ENCODE measurements at regions not wholly inside any gene's neighbourhood (a gene's known extent, or its start where the extent isn't known, plus 50 kb on each side); places are given as distances from the start of the nearest gene placed in this dataset.

DNA sequence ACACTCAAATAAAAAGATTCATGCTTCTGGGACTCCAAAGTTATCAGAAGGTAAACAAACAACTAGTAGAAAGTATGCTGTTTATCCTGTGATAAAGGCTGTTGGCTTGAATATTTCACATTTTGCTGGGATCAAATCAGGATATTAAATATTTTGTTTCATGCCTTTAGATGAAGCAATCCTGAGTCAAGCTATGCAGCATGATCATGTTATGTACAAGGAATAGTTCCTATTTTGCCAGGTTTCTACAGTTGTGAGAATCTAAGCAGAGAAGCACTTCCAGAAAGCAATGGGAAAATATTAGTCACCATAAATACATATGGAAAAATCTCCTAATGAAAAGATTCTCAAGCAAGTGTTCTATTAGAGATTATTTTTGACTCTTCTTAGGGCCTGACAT is 262.8 kb upstream of the PCDH15 start:
- ChIA-PET CTCF (no interaction called here), POLR2A (no interaction called here)

DNA sequence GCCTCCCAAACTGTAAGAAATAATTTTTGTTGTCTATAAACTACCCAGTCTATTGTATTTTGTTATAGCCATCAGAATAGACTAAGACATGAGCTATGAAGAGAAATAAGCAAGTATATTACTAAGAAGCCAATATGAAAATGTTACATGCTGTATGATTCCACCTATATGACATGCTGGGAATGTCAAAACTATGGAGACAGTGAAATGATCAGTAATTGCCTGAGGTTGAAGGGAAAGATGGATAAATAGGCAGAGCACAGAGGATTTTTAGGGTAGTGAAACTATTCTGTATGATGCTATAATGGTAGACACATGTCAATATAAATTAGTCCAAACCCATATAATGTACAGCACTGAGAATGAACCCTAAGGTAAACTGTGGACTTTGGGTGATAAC is 261.3 kb upstream of the PCDH15 start:
- CTCF ChIA-PET = no interaction called here
- POLR2A ChIA-PET = no interaction called here

DNA sequence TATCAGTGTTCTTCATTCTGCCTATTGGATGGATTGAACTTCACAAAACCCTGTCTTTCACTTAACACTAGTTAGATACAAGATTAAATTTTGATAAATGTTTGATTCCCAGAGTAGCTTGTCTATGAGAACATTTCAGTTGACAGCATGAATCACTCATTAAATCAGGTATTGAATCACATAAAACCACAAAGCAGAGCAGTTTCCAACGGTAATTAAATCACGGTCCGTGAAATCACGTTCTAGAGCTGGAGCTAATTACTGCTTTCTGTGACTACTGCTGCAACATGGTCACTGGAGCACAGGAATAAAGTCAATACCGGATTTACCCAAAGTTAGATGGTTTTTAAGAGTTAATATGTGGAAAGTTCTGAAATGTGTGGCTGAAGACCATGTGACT is 257.8 kb upstream of the PCDH15 start:
- ChIA-PET CTCF (no interaction called here), POLR2A (no interaction called here)

DNA sequence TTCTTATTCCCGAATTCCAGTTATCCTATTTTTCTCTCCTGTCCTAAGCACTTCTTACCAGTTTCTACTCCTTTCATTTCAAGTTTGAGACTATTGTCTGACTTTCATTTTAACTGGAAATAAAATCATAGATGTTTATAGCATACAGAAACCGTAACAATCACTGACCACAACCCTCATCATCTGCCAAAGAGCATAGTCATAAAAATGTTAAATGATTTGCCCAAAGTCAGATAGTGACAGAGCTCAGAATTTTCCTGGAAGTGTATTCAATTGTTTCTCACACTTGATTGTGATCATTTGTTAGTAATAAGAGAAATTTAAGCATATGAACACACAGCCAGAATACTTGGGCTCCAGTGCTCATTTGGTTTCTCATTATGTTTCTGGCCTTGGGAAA is 250.5 kb upstream of the PCDH15 start:
- ChIA-PET CTCF (no interaction called here), POLR2A (no interaction called here)

DNA sequence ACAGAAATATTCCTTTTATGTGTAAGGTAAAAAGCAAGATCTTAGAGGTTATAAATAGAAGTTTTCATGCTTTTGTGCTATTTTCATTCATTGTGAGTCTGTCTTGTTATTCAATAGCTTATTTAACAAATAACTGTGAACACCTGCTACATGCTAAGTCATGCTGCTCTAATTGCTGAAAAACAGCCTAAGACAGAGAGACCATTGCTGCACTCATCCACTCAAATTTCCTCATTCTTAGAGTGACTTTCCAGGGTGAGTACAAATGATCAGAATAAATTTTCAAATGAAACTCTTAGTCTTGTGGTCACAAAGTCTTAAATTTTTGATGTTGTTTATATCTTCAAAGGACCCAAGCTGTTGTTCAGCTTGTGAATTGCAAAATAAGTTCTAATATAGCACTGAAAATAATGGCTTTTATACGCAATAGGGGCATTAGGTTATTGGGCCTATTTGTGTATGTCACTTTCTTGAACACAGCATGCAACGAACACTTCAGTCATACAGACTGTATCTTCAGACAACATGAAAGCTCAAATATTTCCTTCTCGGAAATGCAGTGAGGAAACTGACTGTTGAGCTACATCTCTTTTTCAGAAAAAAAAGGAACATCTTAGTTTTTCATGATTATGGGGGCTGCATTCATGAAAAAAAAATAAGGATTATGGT is 247.9 kb upstream of the PCDH15 start:
- CTCF ChIA-PET = no interaction called here
- POLR2A ChIA-PET = no interaction called here

- ChIA-PET POLR2A (no interaction called here), CTCF (no interaction called here)
These were observed 242.5 kb upstream of the PCDH15 start for GRCh38 chr10:55043540-55043939.

DNA sequence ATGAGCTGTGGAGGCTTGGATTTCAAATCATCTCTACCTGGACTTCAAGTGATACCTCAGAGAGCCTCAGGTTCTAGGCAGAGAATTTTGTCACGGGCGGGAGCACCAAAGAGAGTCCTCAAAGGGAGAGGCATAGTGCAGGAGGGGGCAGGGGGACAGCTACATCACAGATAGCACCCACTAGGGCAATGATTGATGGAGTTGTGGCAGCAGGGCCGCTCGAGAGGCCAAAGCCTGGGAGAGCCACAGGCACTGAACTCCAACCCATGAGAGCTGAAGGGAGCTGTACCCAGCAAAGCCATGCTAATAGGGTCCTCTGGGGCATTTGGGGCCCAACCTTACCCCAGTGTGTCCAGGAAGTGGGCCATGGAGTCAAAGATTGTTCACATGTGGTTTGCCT is 232.0 kb upstream of the PCDH15 start:
- POLR2A ChIA-PET = no interaction called here

GRCh38 chr10:55024713-55025112 is 223.7 kb upstream of the PCDH15 start:
- CTCF ChIA-PET = no interaction called here
- POLR2A ChIA-PET = no interaction called here

More for the DNA sequence above, 232.0 kb upstream of the PCDH15 start:
- CTCF ChIA-PET = no interaction called here

- ChIA-PET CTCF (no interaction called here), POLR2A (no interaction called here)
These were observed 218.4 kb upstream of the PCDH15 start for GRCh38 chr10:55019439-55019838.

DNA sequence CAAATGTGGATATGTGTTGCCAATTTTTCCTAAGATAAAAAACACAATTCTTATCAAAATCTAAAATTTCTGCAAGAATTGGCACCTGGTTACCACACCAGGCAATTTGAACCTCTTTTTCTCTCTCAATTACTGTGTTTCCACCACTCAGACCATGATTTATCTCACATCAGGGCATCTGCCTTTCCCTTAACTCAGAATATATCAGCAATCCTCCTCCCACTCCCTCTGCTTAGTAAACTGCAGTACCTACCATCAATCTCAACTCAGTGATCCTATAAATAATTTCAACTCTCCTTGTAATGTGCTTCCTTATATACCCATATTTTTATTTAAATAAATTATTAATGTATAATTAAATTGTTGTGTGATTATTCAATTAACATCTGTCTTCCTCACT is 212.3 kb upstream of the PCDH15 start:
- CTCF ChIA-PET = no interaction called here

GRCh38 chr10:55002420-55002819 is 201.4 kb upstream of the PCDH15 start:
- CTCF ChIA-PET = no interaction called here
- POLR2A ChIA-PET = no interaction called here

More for the DNA sequence above, 212.3 kb upstream of the PCDH15 start:
- POLR2A ChIA-PET = no interaction called here

DNA sequence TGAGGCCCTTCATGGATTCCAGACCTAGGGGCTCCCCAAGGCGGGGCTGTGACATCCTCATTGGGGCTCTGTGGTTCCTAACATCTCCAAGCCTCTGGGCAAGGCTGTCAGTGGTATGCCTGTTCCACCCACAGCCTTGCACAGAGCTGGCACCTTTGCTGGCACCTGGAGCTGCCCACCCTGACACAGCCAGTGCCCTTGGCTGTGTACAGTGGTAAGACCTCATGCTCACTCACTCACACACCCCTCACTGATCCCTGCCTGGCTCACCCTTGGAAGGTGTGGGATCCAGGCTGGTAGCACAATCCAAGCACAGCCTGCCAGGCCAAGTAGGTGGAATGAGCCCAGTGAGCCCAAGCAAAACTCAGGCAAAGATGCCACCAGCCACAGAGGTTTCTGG is 200.4 kb upstream of the PCDH15 start:
- POLR2A ChIA-PET = no interaction called here
- CTCF ChIA-PET = no interaction called here

DNA sequence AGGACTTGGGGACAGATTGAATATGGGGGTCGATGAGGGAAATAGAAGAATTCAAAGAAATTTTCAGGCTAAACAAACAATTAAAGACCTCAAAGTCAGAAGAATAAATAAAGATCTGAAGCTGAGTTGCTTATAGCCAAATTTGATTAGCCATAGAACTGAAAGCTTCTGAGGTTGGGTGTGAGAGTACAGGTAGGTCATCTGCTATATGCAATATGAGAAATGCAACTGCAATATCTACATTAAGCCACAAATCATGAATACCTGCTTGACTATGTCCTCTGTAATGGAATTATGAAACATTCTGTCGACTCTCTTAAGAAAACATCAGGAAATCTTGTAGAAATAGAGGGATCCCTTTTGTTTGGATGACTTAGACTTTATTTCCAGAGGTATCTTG is 192.1 kb upstream of the PCDH15 start:
- POLR2A ChIA-PET = no interaction called here

GRCh38 chr10:54985732-54986131 is 184.7 kb upstream of the PCDH15 start:
- ChIA-PET POLR2A (no interaction called here), CTCF (no interaction called here)

More for the DNA sequence above, 192.1 kb upstream of the PCDH15 start:
- CTCF ChIA-PET = no interaction called here

DNA sequence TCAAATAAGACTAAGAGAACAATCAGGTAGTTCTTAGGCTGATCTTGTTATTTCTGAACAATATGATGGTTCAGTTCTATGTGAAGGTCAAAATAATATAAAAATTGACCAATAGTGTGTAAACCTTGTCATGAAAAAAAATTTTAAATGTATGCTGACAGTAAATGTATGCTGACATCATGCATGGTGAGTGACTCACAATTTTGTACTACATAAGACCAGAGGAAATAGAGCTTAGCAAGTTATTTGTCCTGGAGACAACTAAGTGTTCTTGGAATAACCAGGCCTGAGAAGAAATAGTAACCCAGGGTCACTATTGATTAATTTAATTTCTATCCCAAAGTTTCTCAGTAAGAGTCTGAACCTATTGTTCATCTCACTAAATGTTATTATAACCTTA is 182.2 kb upstream of the PCDH15 start:
- ChIA-PET POLR2A (no interaction called here), CTCF (no interaction called here)

GRCh38 chr10:54962134-54962900 is 161.3 kb upstream of the PCDH15 start:
- ChIA-PET POLR2A (no interaction called here), CTCF (no interaction called here)

DNA sequence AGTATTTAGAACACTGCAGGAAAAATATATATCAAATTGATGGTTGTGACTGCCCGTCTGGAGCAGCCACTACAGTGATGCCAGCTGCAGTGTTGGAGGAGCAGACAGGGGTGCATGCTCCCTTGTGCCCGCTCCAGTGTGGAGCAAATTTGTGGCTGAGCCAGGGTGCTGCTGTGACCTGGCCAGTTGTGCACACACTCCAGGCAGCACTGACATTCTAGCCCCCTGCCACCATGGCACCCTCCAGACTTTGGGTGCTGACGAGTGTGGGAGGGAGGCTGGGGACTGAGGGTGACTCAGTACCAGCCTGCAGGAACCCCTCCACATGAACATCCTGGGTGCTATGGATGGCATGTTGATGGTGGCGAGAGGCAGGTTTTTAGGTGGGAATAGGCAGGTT is 160.0 kb upstream of the PCDH15 start:
- CTCF ChIA-PET = no interaction called here
- POLR2A ChIA-PET = no interaction called here

DNA sequence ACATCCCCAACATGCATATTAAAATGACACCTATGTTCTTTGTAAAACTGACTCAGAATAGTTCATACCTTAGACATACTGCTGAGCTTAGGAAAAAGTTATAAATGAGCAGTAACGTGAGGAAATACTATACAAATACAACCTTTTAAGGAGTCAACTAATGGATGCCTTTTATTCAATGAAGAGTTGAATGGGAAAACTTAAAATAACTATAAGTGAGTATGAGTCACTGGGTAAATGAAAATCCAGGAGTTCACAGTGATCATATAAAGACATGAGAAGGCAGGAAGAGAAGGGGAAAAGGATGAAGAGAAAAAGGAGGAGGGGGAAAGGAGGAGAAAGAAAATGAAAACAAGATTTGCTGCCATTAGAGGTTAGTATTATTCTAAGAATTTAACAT is 157.8 kb upstream of the PCDH15 start:
- CTCF ChIA-PET = no interaction called here
- POLR2A ChIA-PET = no interaction called here

- POLR2A ChIA-PET = no interaction called here
- CTCF ChIA-PET = no interaction called here
These were observed 146.6 kb upstream of the PCDH15 start for GRCh38 chr10:54947605-54948004.

DNA sequence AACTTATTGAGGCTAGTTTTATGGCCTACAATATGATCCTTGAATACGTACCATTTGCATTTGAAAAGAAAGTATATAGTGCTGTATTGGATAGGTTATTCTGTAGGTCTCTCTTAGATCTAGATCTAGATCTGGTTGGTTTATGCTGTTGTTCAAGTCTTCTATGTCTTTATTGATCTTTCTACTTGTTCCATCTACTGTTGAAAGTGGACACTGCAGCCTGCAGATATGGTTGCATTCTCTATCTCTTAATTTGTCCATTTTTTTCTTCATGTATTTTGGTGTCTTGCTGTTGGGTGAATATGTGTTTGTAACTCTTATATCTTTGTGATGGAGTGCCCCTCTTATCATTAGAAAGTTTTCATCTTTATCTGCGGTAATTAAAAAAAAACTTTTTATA is 139.4 kb upstream of the PCDH15 start:
- ChIA-PET CTCF (no interaction called here), POLR2A (no interaction called here)

DNA sequence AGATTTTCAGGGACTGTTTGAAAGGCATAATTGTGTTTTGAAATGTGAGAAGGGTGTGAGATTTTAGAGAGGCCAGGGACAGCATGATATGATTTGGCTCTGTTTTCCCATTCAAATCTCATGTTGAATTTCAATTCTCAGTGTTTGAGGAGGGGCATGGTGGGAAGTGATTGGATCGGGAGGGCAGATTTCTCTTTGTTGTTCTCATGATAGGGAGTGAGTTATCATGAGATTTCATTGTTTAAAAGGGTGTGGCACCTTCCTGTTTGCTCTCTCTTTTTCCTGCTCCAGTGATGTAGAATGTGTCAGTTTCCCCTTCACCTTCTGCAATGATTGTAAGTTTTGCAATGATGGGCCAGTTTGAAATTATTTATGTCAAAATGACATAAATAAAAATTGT is 113.0 kb upstream of the PCDH15 start:
- ChIA-PET CTCF (no interaction called here), POLR2A (no interaction called here)

DNA sequence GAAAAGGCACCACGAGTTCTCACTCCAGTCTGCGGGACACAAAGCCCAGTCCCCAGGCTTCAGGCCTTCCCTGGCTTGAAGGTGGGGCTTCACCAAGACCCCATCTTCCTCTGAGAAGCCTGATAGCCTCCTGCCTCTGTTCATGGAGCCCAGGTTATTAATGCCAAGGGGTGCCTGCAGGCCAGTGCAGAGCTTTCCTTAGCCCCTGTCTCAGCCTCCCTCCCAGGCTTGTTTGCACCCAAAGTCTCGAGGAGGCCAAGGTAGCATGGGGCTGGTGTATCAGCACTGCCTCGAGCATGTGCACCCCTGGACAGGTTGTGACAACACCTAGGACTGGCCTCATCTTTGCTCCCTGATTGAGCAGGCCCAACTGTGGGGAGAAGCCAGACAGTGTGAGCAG is 108.1 kb upstream of the PCDH15 start:
- ChIA-PET POLR2A (no interaction called here), CTCF (no interaction called here)

Data from activated CD8-positive, alpha-beta memory T cell treated with anti-CD3 and anti-CD28 coated beads for 36 hours (primary cell).